COLO829 (cell line): ENCODE measurements at regions not wholly inside any gene's neighbourhood (a gene's known extent, or its start where the extent isn't known, plus 50 kb on each side); places are given as distances from the start of the nearest gene placed in this dataset.

Experiments
- DNase-seq: peaks from one replicate; pipeline ENCODE4 v3.0.0; 2012; ENCODE audit warnings: low spot score

GRCh38 chr4:24054910-24055309 is 165.1 kb upstream of the PPARGC1A start:
- no peak for DNase-seq

- no peak for DNase-seq
Observed at GRCh38 chr4:24053934-24054333, 164.1 kb upstream of the PPARGC1A start.

- no peak for DNase-seq
Observed at GRCh38 chr4:24044610-24045589, 155.1 kb upstream of the PPARGC1A start.

DNA sequence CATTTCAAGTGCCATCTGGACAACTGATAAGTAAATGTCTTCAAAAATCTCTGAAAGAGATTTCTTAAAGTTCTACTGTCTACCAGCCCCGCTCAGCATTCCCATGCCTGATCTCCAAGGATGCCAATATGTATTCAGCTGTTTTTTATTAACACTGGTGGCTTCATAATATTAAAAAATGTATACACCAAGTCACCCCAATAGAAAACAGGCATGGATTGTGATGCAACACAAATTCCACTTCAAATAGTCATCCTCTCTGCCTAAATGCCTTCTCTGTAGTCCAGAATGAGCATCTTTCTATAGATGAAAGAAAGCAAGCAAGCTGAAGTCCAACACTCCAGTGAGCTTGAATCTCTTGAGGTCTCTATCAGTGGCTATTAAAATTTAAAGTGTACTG is 152.2 kb upstream of the PPARGC1A start:
- DNase-seq, result no peak

DNA sequence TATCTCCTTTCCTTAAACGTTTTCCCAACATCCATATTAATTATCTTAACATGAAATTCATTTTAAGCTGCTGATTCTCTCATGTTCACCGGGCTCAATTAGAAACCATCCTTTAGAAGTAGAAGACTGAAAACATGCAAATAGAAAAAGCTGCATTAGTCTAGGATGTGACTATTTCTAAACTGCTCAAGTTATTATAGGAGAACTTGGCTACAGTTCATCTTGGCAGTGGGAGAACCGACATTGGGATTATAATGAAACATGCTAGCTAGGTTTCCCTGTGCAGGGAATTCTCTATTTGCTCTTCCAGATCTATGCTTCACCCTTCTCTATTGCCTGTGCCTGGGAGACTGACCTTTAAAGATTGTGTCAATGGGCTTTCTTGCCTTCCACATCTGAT is 151.0 kb upstream of the PPARGC1A start:
- no peak for DNase-seq

- no peak for DNase-seq
Observed at GRCh38 chr4:24033626-24034025, 143.8 kb upstream of the PPARGC1A start.

DNA sequence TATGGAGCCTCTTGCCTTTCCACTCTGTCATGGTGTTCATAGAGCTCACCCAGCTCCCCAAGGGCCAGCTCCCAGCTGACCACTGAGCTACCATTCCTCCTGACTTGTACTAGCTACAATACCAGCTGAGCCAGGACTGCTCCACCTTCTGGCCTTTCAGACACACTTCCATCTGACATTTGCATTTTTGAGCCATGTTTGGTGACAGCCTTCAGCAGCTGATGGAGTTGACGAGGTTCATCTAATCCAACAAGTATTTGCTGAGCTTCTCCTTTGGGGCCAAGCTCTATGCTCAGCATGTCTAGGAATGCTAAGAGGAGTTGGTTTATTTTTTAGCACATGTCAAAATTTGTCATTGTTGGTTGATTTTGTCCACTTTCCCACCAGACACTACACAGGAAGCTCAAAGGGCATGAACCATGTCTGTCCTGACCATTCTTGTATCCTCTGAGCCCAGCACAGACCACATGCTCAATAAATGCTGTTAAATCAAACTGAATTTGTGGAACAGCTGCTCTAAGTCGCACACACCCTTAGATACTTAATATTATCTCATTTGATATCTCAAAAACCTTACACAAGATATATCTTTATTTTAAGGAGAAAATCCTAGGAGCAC is 142.6 kb upstream of the PPARGC1A start:
- no peak for DNase-seq

- no peak for DNase-seq
Observed at GRCh38 chr4:24026596-24026995, 136.7 kb upstream of the PPARGC1A start.

DNA sequence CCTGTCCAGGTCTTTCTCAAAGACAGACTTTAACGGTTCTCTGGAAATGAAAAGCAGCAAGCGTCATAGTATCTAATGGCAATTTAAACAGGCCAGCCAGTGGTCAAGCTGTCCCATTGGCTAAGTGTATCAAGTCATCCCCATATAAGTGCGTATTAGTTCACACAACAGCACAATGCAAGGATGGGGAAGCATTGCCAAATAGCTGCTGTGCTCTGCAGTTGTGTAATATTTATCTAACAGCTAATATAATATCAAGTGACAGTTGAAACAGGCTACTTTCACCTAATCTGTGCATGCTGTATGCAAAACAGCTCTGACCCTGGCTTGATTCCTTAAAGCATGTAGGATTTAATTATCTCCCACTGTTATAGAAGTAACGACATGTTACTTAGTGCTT is 134.8 kb upstream of the PPARGC1A start:
- DNase-seq, result no peak

DNA sequence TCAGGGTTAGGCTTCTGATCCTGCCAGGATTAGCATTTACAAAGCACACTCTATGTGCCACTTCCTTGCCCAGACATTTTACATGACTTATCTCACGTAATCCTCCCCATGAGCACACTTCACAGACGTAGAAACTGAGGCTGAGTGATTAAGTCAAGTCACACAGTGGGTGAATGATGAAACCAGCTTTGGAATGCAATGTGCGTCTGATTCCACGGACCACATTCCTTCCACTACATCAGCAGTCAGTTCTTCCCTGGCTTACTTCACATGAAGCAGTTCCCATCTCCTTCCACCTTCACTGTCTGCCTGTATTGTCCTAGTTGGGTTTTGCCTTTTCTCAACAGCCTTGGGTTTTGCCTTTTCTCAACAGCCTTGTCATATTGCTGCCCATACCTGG is 134.3 kb upstream of the PPARGC1A start:
- no peak for DNase-seq

GRCh38 chr4:24015782-24016181 is 125.9 kb upstream of the PPARGC1A start:
- no peak for DNase-seq

DNA sequence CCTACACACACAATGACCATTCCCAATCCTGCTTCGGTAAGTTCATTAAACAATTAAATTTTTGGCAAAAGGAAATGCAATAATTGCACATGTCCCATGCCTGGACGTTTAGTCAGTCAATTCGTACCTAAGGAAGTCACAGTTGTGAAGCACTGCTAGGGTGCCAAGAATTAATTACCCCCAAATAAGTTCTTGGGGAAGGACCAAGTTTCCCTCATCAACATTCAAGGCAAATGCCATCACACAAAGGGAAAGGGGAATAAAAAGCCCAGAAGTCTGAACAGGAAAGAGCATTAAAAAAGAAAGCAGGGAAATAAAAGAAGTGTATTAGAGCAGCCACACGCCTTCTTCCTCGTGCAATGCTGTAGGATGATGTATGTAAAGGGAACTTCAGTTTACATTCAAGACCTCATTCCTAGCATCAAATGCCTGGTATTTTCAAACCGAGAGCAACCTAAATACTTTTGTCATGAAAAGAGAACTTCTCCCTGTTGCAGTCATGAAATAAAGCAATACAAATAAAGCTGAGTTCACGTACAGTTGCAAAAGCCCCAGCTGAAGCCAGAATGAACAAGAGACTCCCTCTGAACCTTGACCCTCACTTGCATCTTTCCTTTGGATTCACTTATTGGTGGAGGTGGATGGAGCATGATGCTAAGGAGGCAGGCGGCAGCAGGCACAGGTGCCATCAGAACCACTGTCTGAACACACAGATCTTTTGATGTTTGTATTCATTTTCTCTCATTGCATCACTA is 124.0 kb upstream of the PPARGC1A start:
- no peak for DNase-seq

DNA sequence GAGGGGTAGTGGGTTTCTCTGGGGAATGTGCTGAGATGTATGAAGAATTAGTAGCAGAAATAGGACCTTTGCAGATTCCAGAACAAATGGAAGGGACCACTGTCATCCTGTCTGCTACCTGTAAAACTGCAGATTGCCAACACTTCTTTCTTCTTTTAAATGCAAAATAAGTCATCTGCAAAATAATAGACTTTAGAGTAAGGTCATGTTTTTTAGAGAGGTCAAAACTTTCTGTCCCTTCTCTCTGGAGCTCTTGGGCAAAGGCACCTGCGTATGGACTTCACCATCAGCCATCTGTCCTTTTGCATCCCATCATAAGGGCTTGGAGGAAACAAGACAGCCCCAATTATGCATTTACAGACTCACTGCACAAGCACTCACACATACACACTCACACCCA is 121.1 kb upstream of the PPARGC1A start:
- DNase-seq, result no peak

DNA sequence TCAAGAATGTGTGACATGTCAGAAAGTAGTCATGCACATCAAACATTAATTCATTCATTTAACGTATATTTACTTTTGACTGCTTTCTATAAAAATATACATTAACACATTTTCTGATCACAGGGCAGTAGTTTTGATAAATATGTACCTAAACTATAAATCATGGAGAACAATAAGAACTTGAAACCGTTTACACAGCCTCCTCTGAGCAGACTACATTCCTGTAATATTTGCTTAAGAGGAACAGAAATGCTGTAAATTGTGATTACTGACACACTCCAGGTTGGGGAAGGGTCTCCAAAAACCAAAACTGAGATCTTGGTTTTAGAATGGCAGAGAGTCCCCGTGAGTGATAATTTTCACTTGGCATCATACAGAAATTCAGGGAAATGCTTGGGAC is 120.7 kb upstream of the PPARGC1A start:
- DNase-seq, result no peak

DNA sequence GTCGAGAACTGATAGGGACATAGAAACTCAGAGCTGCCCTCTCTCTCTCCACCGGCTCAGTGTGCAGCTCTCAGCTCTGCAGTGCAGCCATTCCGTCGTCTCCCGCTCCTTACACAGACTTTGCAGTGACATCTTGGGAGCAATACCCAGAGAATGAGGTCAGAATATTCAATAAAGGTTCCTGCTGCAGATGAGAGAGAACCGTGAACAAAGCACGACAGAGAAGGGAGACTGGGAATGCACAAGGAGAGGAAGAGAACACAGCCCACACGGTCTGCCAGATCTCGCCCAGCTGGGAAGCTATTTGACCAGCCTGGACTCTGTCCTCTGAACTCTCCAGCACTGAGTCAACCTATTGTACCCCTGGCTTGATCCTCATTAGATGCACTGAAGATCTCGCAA is 118.0 kb upstream of the PPARGC1A start:
- peak; percentile 48 for DNase-seq

DNA sequence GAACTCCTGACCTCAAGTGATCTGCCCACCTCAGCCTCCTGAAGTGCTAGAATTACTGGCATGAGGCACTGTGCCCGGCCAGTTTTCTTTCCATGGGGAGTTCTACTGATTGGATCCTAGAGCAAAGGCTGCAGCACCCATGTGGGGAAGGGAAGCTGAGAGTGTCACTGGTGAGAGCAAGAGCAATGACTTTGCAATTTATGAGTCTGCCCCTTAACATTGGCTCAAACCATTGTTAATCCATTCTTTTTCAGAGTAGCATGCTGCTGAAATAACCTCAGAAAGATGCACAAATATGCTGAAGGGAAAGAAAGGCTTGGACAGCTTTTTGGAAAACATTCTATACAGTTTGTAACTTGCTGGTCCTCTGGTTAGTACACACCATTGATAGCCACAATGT is 116.4 kb upstream of the PPARGC1A start:
- no peak for DNase-seq

DNA sequence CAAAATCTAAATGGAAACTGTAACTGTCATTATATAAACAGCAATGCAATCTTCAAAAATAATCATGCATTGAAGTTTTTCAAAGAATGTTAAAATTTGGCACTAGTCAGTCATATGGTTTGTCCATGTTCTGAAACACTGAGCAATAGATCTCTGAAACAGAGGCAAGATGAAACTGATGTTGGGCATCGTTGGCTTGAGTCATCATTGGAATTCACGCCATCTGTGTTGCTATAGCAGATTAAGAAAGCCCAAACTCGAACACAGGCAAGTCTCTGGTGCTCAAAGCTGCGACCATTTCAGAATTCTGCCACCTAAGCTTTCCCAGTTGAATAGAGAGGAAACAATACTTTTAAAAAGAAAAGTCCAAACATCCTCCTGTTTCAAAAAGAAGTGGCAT is 114.1 kb upstream of the PPARGC1A start:
- no peak for DNase-seq

DNA sequence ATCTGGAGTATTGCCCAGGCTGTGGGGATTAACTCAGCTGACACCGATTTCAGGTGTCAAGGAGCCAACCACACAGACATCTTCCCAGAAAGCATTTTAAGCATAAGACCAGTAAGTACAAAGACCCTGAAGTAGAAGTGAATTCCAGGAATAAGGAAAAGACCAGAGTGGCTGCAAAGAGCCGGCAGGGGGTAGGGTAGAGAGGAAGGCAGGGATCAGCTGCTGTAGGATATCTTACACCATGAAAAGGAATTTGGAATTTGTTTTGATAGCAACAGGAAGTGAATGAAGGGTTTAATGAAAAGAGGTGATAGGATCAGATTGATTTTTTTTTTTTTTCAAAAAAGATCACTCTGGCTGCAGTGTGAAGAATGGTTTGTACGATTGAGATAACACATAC is 113.6 kb upstream of the PPARGC1A start:
- no peak for DNase-seq

DNA sequence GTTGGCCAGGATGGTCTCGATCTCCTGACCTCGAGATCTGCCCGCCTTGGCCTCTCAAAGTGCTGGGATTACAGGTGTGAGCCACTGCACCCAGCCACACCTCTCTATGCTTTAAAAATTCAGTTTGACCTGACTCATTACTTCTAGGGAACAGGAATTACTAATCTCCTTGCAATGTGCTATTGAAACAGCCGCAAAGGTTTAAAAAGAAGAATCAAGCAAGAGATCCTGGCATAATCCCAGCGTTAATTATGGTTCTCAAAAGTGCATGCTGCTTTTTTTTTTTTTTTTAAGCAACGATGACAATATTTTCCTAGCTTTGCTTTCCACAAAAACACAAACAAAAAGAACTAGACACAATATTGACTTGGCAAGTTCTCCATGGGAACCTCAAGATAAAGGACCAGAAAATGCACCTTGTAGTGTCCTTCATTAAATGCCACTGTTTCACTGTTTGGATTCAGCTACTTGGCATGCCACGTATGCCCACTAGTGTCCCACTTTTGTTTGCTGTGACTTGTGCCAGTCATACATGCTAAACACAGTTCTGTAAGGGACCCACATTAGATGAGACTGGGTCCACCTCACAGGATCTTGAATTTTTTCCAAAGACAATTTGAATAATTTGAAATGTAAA is 112.6 kb upstream of the PPARGC1A start:
- DNase-seq, result no peak

- DNase-seq, result no peak
Observed at GRCh38 chr4:24001486-24002329, 111.9 kb upstream of the PPARGC1A start.

- DNase-seq, result no peak
Observed at GRCh38 chr4:24000470-24000831, 110.6 kb upstream of the PPARGC1A start.
